Activated naive CD4-positive, alpha-beta T cell treated with anti-CD3 and anti-CD28 coated beads, Interleukin-2, amount 10 ng/mL, durations not matched to agents 7 days and 5 days (primary cell): ENCODE measurements at regions not wholly inside any gene's neighbourhood (a gene's known extent, or its start where the extent isn't known, plus 50 kb on each side); places are given as distances from the start of the nearest gene placed in this dataset.

Experiments
- CTCF ChIA-PET: fragments of 350-600 bp; sonication (Branson Sonifier 250); formaldehyde crosslinking; loops from one replicate; lab custom pipeline; 2021; ENCODE audit warnings: antibody characterized with exemption; lab: Charles Lee
- DNase-seq: peaks from one replicate; pipeline ENCODE4 v3.0.0-alpha.2; 2020
- H3K27ac Mint-ChIP-seq: one replicate; pipeline ENCODE4 v1.8.0; 2021; ENCODE audit warnings: mild to moderate bottlenecking, moderate library complexity, mixed read lengths
- H3K27me3 Mint-ChIP-seq: one replicate; pipeline ENCODE4 v1.8.0; 2021; ENCODE audit warnings: mild to moderate bottlenecking, mixed read lengths
- H3K36me3 Mint-ChIP-seq: one replicate; pipeline ENCODE4 v1.8.0; 2021; ENCODE audit warnings: mixed read lengths
- H3K4me1 Mint-ChIP-seq: one replicate; pipeline ENCODE4 v1.8.0; 2021; ENCODE audit warnings: mixed read lengths
- H3K4me3 Mint-ChIP-seq: one replicate; pipeline ENCODE4 v1.8.0; 2021; ENCODE audit warnings: mild to moderate bottlenecking, moderate library complexity, mixed read lengths
- H3K9me3 Mint-ChIP-seq: one replicate; pipeline ENCODE4 v1.8.0; 2021; ENCODE audit warnings: mixed read lengths

DNA sequence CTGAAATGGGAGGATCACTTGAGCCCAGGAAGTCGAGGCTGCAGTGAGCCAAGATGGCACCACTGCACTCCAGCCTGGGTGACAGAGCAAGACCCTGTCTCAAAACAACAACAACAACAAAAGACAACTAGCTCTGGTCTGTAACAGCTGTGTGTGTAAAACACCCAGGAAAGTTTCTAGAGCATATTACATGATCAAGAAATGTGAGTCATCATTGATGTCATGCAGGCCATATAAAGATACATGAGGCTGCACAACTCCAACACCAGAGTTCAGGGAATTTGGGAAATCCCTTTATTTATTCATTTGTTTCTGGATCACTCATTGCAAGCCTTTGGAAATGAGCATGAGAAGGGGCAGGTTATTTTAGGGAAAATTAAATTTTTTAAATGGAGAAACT lies 50.3 kb upstream of the CTPS1 start:
- Mint-ChIP-seq H3K9me3 (no peaks in the 10 kb centered on the region), H3K27ac (no peak overlapping the region), H3K36me3 (no peaks in the 10 kb centered on the region), H3K4me1 (no peaks in the 10 kb centered on the region), H3K4me3 (no peak overlapping the region), H3K27me3 (peaks cover 34% of the 10 kb centered on the region)
- no peak for DNase-seq
- CTCF ChIA-PET, result interaction anchor here (1.0 kb wide), 1 partner anchor 23 kb away, joined by 3 read pairs; no protein-coding TSS in a partner anchor
